Loucy (cell line): ENCODE measurements at regions not wholly inside any gene's neighbourhood (a gene's known extent, or its start where the extent isn't known, plus 50 kb on each side); places are given as distances from the start of the nearest gene placed in this dataset.

Experiments used
- EZH2phosphoT487 ChIP-seq: fragments of 200-600 bp; IDR thresholded peaks from 2 replicates; pipeline ENCODE4 v1.6.1; 2018; ENCODE audit warnings: antibody characterized with exemption, mild to moderate bottlenecking, moderate library complexity, borderline replicate concordance
- TF ChIP-seq, protein P1 (sequence below): fragments of 200-600 bp; sonication (generic); conservative IDR thresholded peaks from 2 replicates; pipeline ENCODE4 v1.5.1; 2014; ENCODE audit warnings: mild to moderate bottlenecking, antibody characterized with exemption, low read length

DNA sequence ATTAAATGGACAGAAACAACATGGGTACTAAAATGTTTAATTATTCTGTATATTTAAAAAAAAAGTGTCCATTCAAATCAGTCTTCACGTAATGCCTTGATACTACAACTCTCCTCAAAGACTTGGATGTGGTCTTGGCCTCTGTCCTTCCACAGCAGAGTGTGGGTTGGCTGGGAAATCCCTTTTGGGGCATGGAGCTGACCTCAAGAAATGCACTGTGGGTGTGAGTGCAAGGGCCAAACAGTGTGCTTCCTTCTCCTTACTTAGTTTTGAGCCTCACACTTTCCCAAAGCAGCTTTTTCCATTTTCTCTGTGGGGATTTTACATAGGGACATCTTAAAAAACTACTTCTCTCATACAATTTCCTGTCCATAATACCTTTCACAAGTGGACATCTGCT is 607.4 kb downstream of the EFNB2 start:
- TF ChIP-seq, protein P1, sequence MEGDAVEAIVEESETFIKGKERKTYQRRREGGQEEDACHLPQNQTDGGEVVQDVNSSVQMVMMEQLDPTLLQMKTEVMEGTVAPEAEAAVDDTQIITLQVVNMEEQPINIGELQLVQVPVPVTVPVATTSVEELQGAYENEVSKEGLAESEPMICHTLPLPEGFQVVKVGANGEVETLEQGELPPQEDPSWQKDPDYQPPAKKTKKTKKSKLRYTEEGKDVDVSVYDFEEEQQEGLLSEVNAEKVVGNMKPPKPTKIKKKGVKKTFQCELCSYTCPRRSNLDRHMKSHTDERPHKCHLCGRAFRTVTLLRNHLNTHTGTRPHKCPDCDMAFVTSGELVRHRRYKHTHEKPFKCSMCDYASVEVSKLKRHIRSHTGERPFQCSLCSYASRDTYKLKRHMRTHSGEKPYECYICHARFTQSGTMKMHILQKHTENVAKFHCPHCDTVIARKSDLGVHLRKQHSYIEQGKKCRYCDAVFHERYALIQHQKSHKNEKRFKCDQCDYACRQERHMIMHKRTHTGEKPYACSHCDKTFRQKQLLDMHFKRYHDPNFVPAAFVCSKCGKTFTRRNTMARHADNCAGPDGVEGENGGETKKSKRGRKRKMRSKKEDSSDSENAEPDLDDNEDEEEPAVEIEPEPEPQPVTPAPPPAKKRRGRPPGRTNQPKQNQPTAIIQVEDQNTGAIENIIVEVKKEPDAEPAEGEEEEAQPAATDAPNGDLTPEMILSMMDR = no peak
- no peak for TF ChIP-seq EZH2phosphoT487
